AG09319 (cell line): ENCODE measurements at regions not wholly inside any gene's neighbourhood (a gene's known extent, or its start where the extent isn't known, plus 50 kb on each side); places are given as distances from the start of the nearest gene placed in this dataset.

Experiments
- DNase-seq: peaks from one replicate; pipeline ENCODE4 v3.0.0-alpha.2; 2010; ENCODE audit warnings: low read depth; ENCODE audit errors: extremely low read depth
- CTCF ChIP-seq: IDR thresholded peaks from 2 replicates; pipeline ENCODE4 v1.5.1; 2011; ENCODE audit warnings: low read depth, mild to moderate bottlenecking, inconsistent platforms, low read length, moderate library complexity

- DNase-seq, result no peak
- no peak for TF ChIP-seq CTCF
Observed at GRCh38 chr12:92488735-92489134, 214.1 kb upstream of the PLEKHG7 start.

GRCh38 chr12:92487138-92487485 lies 215.7 kb upstream of the PLEKHG7 start:
- no peak for TF ChIP-seq CTCF

GRCh38 chr12:92486443-92487137 lies 216.2 kb upstream of the PLEKHG7 start:
- no peak for TF ChIP-seq CTCF
- no peak for DNase-seq

More at GRCh38 chr12:92487138-92487485, 215.7 kb upstream of the PLEKHG7 start:
- no peak for DNase-seq

- no peak for TF ChIP-seq CTCF
- DNase-seq, result no peak
Observed at GRCh38 chr12:92485351-92486348, 217.1 kb upstream of the PLEKHG7 start.

GRCh38 chr12:92482599-92482998 lies 220.2 kb upstream of the PLEKHG7 start:
- DNase-seq, result no peak

GRCh38 chr12:92481066-92481465 lies 221.7 kb upstream of the PLEKHG7 start:
- no peak for TF ChIP-seq CTCF
- no peak for DNase-seq

More at GRCh38 chr12:92482599-92482998, 220.2 kb upstream of the PLEKHG7 start:
- no peak for TF ChIP-seq CTCF

- DNase-seq, result no peak
- TF ChIP-seq CTCF, result no peak
Observed at GRCh38 chr12:92478692-92479091, 224.1 kb upstream of the PLEKHG7 start.
